Activated CD4-positive, alpha-beta T cell treated with anti-CD3 and anti-CD28 coated beads for 24 hours (primary cell): ENCODE measurements at regions not wholly inside any gene's neighbourhood (a gene's known extent, or its start where the extent isn't known, plus 50 kb on each side); places are given as distances from the start of the nearest gene placed in this dataset.

Experiments used
- DNase-seq, 2 donors: peaks; one replicate each; pipeline ENCODE4 v3.0.0-alpha.2; 2020; ENCODE audit warnings: low read depth in 2 of 2

DNA sequence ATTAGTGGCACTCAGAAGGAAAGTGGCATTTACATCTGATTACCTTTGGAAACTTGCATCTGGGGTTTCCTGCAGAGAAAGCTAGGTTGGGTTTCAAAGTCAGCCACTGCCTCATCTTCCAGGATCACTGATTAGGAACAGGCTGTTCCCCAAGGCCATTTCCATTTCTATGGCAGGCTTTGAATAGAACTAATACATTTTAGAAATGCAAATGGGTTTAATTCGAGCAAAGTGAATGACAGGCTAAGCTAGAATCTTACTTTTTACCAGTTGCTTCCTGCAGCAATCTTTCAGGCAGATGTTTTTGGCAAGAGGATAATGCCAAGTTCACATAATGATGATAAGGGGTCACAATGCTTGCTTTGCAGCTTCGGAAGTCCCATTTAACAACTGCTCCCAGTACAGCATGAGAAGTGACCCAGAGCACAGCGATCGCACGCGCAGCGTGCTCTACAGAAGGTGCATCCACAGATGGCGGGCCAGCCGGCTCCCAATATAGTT lies 336.7 kb downstream of the LPIN1 start:
- no peak for DNase-seq

GRCh38 chr2:12083713-12084419 lies 337.4 kb downstream of the LPIN1 start:
- no peak for DNase-seq

DNA sequence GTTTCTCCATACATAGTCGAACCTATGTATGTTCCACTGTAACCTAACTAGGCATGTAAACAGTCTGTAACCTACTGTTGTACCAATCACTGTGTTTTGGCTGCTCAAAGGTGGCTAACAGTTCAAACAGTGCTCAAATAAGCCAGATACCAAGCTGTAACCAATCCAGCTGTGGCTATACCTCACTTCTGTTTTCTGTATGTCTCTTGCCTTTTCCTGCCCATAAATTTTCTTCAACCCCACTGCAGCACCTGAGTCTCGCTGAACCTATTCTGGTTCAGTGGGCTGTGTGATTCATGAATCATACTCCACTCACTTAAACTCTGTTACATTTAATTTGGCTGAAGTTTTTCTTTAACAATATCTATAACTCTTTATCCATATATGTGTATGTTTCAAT lies 340.7 kb downstream of the LPIN1 start:
- DNase-seq: no peak

GRCh38 chr2:12087671-12088380 lies 341.4 kb downstream of the LPIN1 start:
- DNase-seq: no peak

DNA sequence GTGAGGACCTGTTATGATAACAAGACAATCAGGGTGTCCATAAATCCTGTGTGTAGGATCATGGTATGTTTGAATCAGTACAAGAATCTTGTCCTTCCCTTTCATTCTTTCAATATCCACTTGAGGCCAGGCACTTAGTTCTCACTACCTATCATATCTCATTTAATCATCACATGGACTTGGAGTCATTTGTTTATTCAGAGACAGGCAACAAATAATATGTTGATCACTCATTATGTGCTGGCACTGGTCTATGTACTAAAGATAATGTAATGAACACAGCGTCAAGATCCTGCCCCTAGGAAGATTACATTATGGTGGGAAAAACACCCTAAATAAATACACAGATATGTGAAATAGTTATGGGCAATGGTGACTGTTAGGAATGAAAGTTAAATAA lies 342.6 kb downstream of the LPIN1 start:
- no peak for DNase-seq

- no peak for DNase-seq
Measured at GRCh38 chr2:12089496-12089895, 343.1 kb downstream of the LPIN1 start.

GRCh38 chr2:12090072-12090471 lies 343.6 kb downstream of the LPIN1 start:
- no peak for DNase-seq

DNA sequence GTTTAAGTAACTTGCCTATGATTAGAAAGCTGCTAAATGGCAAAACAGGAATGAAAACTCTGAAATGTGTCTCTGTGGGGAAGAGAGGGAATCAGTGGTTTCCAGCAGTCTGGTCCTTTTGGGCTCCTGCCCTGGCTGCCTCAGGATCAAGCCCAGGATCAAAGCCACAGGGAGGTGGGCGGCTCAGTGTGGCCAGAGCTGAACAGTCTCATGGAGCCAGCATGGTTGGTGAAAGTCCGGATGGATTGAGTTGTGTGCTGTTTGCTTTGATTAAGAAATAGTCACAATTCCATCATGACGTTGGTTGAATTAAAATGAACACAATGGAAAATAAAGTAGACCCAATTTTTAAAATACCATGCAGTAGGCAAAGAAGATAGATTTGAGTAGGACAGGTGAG lies 344.2 kb downstream of the LPIN1 start:
- DNase-seq: no peak

DNA sequence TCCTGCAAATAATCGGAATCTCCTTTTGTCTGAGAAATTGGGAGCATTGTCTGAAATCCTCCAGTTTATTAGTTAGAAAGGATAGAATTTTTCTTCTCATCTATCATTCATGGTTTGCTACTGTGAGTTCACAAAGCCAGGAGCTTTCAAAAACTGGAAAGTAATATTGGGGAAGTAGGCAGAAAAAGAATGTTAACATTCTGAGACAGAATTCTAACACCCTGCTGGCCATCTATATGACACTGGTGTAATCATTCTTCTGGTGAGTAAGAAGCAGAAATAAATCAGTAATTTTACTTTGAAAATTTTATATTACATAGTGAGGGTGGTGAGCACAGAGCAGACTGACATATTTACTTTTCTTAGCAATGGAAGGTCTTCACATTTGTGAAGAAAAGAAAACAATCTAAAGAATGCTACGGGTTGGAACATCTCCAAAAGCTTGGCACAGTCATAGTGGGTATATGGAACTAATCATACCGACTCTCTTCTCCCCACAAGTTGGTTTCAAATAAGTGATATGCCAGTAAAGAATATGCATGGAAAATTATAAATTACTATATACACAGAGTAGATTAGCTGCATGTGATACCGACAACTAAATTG lies 344.9 kb downstream of the LPIN1 start:
- DNase-seq: no peak

GRCh38 chr2:12094134-12094533 lies 347.7 kb downstream of the LPIN1 start:
- no peak for DNase-seq

GRCh38 chr2:12096051-12096787 lies 349.8 kb downstream of the LPIN1 start:
- DNase-seq: no peak

DNA sequence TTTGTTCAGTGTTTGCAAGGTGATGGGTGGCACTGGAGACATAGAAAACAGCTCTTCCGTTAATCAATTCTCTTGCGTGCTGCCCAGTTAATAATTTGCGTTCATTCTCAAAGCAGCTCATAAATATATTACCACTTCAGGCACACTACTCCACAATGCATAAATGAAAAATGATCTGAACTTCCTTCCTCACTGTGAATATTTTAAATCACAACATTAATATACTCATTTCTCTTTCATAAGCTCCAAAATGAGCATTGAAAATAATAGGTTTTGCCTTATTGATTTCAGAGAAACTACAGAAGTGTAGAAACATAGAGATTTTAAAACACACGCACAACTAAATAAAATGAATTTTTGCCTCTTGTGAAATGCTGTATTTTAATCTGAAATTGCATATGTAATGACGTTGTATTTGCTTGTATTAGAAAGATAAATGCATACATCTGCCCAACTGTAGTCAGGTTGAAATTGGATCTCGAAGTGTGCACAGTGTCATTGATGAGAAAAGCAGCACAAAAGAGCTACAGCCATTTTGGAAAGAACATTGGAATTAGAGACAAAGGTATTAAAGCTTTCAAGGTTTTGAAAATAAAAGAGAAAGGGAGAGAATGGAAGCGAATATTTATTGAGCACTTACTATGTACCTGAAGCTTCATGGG lies 350.5 kb downstream of the LPIN1 start:
- DNase-seq: no peak

- no peak for DNase-seq
Measured at GRCh38 chr2:12097859-12098258, 351.4 kb downstream of the LPIN1 start.

DNA sequence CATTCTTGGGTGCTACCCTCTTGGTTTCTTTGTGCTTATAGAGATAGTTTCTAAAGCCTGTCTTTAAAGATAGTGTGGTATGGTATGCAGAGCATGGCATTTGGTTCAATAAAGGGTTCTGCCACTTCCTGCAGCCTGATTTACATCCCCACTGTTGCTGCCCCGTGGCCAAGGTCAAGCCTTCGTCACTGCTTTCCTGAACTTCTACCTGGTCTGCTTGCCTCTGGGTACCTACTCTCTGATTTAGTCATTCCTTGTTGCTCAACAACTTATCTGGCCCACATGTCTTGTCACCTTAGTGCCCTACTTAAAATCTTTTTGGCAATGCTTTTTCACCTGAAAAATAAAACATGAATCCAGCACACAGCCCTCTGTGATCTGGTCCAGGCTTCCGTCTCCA lies 352.9 kb downstream of the LPIN1 start:
- DNase-seq: no peak

DNA sequence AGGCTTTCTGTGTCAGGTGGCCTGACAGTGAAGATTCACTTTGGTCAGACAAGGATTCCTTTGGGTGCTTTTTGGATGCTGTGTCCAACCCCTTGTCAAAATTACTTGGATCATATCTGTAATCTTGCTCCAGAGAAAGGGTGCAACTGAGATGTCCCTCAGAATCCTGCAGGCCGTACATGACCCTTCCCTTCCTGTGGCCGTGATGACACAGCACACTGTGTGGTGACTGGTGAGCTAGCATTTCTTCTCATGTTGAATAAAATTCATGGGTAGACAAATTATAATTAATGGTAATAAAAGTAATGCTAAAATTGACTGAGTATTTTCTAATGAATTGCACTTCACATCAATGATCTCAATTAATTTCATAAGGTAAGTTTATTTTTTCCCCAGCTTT lies 356.2 kb downstream of the LPIN1 start:
- DNase-seq: no peak

- DNase-seq: no peak
Measured at GRCh38 chr2:12105180-12105579, 358.7 kb downstream of the LPIN1 start.

DNA sequence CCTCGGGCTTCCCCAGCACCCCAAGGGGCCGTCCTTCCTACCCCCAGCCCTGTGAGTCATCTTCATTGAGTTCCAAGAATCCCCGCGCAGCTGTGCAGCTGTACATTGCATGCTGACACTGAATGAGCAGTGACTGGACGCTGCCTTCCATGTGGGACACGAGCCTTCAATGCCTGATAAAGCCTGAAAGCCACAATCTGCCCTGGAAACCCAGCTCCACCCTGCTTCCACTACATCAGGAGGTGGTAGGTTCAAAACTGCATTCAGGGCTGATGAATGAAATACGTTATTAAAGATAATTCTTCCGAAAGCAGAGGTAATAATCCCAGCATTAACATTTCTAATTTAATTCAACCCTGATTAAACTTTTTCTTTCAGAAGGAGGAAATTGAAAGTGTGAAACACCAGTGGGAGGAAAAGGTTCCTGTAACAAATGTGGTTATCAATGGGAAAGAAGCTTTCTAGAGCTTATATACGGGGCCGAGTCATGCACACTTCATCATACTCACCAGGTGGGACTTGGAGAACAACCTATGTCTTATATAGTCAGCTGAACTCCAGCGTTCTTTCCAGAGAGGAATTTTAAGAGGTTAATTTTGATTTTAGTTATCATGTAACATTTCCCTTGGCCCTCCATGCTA lies 360.1 kb downstream of the LPIN1 start:
- DNase-seq: peak; percentile 14 to 28

DNA sequence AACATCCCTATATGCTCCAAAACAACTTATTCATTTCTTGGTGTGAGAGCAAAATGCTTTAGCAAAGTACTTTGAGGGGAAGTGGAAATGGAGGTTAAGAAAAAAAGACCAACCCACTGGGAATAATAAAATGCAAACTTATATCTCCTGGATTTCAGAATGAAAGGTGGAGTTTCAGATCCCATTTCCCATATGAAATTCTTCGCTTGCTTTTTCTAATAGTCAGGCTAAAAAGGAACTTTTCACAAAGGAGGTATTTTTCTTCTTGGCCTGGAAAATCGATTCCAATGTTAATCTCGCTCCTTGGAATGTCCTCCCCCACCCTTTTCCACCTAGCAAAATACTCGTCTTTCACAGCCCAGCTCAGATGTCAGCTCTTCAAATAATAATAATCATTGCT lies 360.9 kb downstream of the LPIN1 start:
- DNase-seq: no peak

DNA sequence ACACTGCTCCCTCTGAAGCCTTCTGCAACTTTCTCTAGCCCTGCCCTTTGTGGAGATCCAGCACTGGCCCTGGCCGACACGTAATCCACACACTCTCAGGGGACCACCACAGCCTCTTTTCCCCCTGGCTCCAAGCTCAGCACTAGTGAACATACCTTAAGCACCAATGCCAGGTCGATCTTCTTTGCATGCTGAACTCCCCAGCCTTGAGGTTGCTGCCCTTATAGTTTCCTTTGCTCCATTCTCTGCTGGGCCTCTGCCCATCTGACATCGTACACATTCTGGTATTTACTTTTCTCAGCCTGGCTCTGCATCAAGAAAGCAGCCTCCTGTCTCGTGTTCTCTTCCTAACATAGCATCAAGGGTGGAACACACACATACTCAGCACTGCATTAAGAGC lies 361.5 kb downstream of the LPIN1 start:
- DNase-seq: no peak

GRCh38 chr2:12109363-12110017 lies 363.1 kb downstream of the LPIN1 start:
- no peak for DNase-seq

DNA sequence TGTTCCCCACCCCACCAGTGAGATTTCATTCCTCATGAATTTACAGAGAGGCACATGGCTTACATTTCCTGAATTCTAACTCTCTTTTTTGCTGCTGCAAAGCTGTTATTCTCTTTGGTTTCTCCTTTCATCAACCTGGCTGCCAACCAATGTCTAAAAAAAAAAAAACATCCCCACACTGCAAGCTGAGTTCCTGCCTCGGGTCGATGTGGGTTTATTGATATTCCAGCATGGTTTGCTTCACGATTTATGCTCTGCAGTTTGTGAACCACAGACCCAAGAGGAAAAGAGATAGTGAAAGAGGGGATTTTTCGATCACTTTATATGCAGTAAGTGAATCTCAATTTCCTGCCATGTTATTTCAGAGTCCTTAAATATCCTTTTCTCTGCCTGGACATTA lies 363.6 kb downstream of the LPIN1 start:
- no peak for DNase-seq
